ENCODE measurements at regions not wholly inside any gene's neighbourhood (a gene's known extent, or its start where the extent isn't known, plus 50 kb on each side); places are given as distances from the start of the nearest gene placed in this dataset.

- TF ChIP-seq CTCF (IDR thresholded peaks at IDR 0.05) = no peak
- TF ChIP-seq EP300 (IDR thresholded peaks at IDR 0.05) = no peak
- no peak for TF ChIP-seq POLR2AphosphoS5 (IDR thresholded peaks at IDR 0.05)
Measured at GRCh38 chr18:43589611-43590151, 312.4 kb upstream of the SYT4 start.
